Left ventricle myocardium inferior (tissue), 1 donor: ENCODE measurements at regions not wholly inside any gene's neighbourhood (a gene's known extent, or its start where the extent isn't known, plus 50 kb on each side); places are given as distances from the start of the nearest gene placed in this dataset.

ENCODE experiments used
- DNase-seq: peaks from one replicate; pipeline ENCODE4 v3.0.0-alpha.2; 2020
- H3K27ac ChIP-seq: fragments of 200-600 bp; replicated peaks from 2 replicates; pipeline ENCODE4 v1.8.0; 2021
- H3K27me3 ChIP-seq: fragments of 200-600 bp; 2 replicates; pipeline ENCODE4 v1.8.0; 2021; ENCODE audit warnings: low read depth
- H3K36me3 ChIP-seq: fragments of 200-600 bp; 2 replicates; pipeline ENCODE4 v1.8.0; 2021
- H3K4me1 ChIP-seq: fragments of 200-600 bp; 2 replicates; pipeline ENCODE4 v1.8.0; 2021
- H3K4me3 ChIP-seq: fragments of 200-600 bp; 2 replicates; pipeline ENCODE4 v1.8.0; 2021; ENCODE audit warnings: mild to moderate bottlenecking, moderate library complexity
- H3K9me3 ChIP-seq: fragments of 200-600 bp; replicated peaks from 2 replicates; pipeline ENCODE4 v1.8.0; 2021
- CTCF ChIP-seq: fragments of 200-600 bp; IDR thresholded peaks from 2 replicates; pipeline ENCODE4 v1.8.0; 2021; ENCODE audit warnings: antibody characterized with exemption, mild to moderate bottlenecking, borderline replicate concordance
- intact Hi-C: fragments of 100-400 bp; cut with micrococcal nuclease; formaldehyde crosslinking; loops from one replicate; pipeline ENCODE4 v1.11.0; 2022
- donor health status: DM: no; HTN: yes; CAD: no; lungs with severe emphysema.

DNA sequence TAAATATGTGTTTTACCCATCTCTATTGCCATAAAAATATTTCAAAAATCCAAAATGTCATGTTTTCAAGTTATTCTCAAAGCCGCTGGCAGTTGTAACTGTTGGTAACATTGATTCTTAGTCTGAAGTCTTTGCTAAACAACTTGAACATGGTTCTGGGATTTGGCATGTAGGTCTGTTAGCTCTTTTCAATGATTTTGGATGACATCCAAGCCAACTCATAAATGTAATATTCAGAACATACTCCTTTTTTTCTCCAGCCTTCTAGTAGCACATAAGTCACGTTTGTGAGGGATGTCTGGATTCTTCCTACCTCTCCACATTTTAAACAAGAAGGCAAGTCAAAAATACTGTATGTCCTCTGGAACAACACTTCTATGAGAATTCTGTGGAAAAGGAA, 305.3 kb downstream of the PRR32 start:
- TF ChIP-seq CTCF: no peak
- Histone ChIP-seq H3K36me3 (no peaks in the 10 kb centered on the region), H3K27me3 (no peaks in the 10 kb centered on the region), H3K4me3 (no peak overlapping the region), H3K9me3 (no peaks in the 10 kb centered on the region), H3K4me1 (no peaks in the 10 kb centered on the region), H3K27ac (no peak overlapping the region)
- DNase-seq: no peak
- intact Hi-C loops: no loop called here

GRCh38 chrX:127128282-127128681, 308.8 kb downstream of the PRR32 start:
- DNase-seq: no peak
- no peaks in the 10 kb centered on the region for H3K4me1 ChIP-seq
- H3K4me3 ChIP-seq: no peak overlapping the region
- H3K36me3 ChIP-seq: no peaks in the 10 kb centered on the region
- no peaks in the 10 kb centered on the region for H3K9me3 ChIP-seq
- H3K27me3 ChIP-seq: no peaks in the 10 kb centered on the region
- H3K27ac ChIP-seq: no peak overlapping the region
- no peak for TF ChIP-seq CTCF
- intact Hi-C loops: no loop called here

DNA sequence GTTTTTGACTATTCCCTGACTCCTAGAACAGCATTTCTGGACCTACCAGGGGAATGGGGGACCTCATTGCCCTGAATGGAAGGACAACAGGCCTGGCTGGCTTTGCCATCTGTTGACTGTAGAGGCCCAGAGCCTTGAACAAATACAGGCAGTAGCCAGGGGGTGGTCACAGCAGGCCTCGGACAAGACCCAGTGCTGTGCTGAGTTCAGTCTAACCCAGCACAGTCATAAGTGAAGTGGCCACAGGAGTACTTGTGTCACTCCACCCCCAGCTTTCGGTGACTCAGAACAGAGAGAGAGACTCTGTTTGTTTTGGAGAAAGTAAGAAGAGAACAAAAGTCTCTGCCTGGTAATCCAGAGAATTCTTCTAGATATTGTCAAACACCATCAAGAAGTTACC, 310.0 kb downstream of the PRR32 start:
- H3K27me3 ChIP-seq: no peaks in the 10 kb centered on the region
- H3K36me3 ChIP-seq: no peaks in the 10 kb centered on the region
- no peak for DNase-seq
- H3K4me1 ChIP-seq: no peaks in the 10 kb centered on the region
- TF ChIP-seq CTCF: no peak
- no peak overlapping the region for H3K4me3 ChIP-seq
- no peak overlapping the region for H3K27ac ChIP-seq
- no peaks in the 10 kb centered on the region for H3K9me3 ChIP-seq
- intact Hi-C loops: no loop called here

DNA sequence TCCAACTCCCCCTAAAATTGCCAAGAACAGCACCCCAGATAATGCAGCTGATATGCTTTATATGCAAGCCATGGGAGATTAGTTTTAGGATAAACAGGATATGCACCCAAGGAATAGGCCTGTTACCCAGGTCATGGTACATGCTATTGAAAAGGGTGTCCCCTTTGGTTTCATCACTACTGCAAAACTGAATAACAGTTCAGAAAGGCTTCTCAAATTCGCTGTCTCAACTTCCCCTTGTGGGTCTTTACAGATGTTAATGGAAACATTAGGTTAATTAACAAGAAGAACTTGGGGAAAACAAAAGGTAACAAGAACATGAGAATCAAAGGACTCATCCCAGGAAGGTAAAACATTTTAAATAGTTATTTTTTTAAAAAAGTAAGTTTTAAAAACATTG, 318.7 kb downstream of the PRR32 start:
- intact Hi-C loops: no loop called here
- H3K9me3 ChIP-seq: no peaks in the 10 kb centered on the region
- H3K27ac ChIP-seq: no peak overlapping the region
- H3K4me1 ChIP-seq: no peaks in the 10 kb centered on the region
- no peak for TF ChIP-seq CTCF
- no peak for DNase-seq
- H3K4me3 ChIP-seq: no peak overlapping the region
- H3K36me3 ChIP-seq: no peaks in the 10 kb centered on the region
- no peaks in the 10 kb centered on the region for H3K27me3 ChIP-seq

- Histone ChIP-seq H3K36me3 (no peaks in the 10 kb centered on the region), H3K4me1 (no peaks in the 10 kb centered on the region), H3K9me3 (no peaks in the 10 kb centered on the region), H3K27me3 (no peaks in the 10 kb centered on the region), H3K27ac (no peak overlapping the region), H3K4me3 (no peak overlapping the region)
- TF ChIP-seq CTCF: no peak
- intact Hi-C loops: no loop called here
- no peak for DNase-seq
Measured at GRCh38 chrX:127177966-127178365, 358.4 kb downstream of the PRR32 start.

GRCh38 chrX:127187095-127187494, 367.6 kb downstream of the PRR32 start:
- no peaks in the 10 kb centered on the region for H3K9me3 ChIP-seq
- H3K36me3 ChIP-seq: no peaks in the 10 kb centered on the region
- H3K27me3 ChIP-seq: no peaks in the 10 kb centered on the region
- H3K4me3 ChIP-seq: no peak overlapping the region
- no peak for DNase-seq
- no peaks in the 10 kb centered on the region for H3K4me1 ChIP-seq
- intact Hi-C loops: no loop called here
- no peak overlapping the region for H3K27ac ChIP-seq
- TF ChIP-seq CTCF: no peak
